DOHH2 (cell line): ENCODE measurements at regions not wholly inside any gene's neighbourhood (a gene's known extent, or its start where the extent isn't known, plus 50 kb on each side); places are given as distances from the start of the nearest gene placed in this dataset.

ENCODE experiments used
- EZH2phosphoT487 ChIP-seq: fragments of 200-600 bp; sonication (generic); IDR thresholded peaks from 2 replicates; pipeline ENCODE4 v1.6.1; 2017; ENCODE audit warnings: borderline replicate concordance, mild to moderate bottlenecking, antibody characterized with exemption, low read length, moderate library complexity, mixed read lengths
- TF ChIP-seq, protein P1 (sequence below): fragments of 200-600 bp; sonication (generic); IDR thresholded peaks from one replicate; pipeline ENCODE4 v1.5.1; 2014; ENCODE audit warnings: antibody characterized with exemption, mild to moderate bottlenecking, low read depth, low read length; ENCODE audit not compliant: poor library complexity, severe bottlenecking

DNA sequence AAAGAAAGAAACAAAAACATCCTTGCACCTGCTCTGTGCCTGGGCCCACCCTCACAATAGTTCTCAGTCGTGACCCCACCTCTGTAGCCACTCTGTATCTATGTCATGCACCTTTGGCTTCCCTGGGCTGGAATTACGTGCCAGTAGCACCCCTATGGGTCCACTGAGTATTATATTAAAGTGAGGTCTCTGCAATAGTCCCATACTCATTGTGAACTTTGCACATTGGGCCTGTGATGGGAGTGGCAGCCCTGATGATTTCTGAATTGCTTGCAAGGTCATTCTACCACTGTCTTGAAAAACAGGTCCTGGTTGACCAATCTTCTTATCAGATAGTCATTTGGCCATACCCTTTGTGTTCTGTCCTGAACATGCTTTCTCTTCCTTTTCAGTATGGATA, 1012.1 kb downstream of the RAB28 start:
- TF ChIP-seq, protein P1, sequence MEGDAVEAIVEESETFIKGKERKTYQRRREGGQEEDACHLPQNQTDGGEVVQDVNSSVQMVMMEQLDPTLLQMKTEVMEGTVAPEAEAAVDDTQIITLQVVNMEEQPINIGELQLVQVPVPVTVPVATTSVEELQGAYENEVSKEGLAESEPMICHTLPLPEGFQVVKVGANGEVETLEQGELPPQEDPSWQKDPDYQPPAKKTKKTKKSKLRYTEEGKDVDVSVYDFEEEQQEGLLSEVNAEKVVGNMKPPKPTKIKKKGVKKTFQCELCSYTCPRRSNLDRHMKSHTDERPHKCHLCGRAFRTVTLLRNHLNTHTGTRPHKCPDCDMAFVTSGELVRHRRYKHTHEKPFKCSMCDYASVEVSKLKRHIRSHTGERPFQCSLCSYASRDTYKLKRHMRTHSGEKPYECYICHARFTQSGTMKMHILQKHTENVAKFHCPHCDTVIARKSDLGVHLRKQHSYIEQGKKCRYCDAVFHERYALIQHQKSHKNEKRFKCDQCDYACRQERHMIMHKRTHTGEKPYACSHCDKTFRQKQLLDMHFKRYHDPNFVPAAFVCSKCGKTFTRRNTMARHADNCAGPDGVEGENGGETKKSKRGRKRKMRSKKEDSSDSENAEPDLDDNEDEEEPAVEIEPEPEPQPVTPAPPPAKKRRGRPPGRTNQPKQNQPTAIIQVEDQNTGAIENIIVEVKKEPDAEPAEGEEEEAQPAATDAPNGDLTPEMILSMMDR = no peak
- TF ChIP-seq EZH2phosphoT487 = no peak
